ENCODE measurements at regions not wholly inside any gene's neighbourhood (a gene's known extent, or its start where the extent isn't known, plus 50 kb on each side); places are given as distances from the start of the nearest gene placed in this dataset.

DNA sequence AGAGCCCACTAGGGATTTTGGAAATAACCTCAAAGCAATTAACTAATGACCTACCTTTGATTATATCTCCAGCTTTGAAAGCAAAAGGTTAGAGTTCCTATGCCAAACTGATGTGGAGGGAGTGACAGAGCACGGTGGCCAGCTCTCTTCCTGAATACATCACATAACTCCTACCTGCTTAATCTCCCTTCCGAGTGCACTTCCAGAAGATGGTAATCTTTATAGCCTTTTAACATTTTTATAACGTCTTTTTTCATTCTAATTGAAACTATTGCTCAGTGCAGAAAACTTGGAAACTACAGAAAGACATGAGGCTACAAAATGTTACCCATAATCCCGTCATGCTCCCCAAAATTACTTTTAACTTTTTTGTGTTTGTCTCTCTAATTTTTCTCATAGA lies 110.5 kb upstream of the COX10 start:
- no peak overlapping the region for H3K4me3 ChIP-seq (ENCODE audit: low read depth, low read length)
- H3K9ac ChIP-seq (ENCODE audit: low read depth, low read length): no peak overlapping the region
- no peaks in the 10 kb centered on the region for H3K9me3 ChIP-seq (ENCODE audit: control insufficient read depth, insufficient read depth, low read length)
- H3K36me3 ChIP-seq (ENCODE audit: control insufficient read depth, insufficient read depth, low read length): no peaks in the 10 kb centered on the region
- H3K27ac ChIP-seq (ENCODE audit: low read depth, low read length): no peak overlapping the region
- H3K4me1 ChIP-seq (ENCODE audit: control insufficient read depth, insufficient read depth, low read length): no peaks in the 10 kb centered on the region
- no peaks in the 10 kb centered on the region for H3K27me3 ChIP-seq (ENCODE audit: control insufficient read depth, insufficient read depth, low read length)

- H3K27ac ChIP-seq (ENCODE audit: low read depth, low read length): no peak overlapping the region
- no peaks in the 10 kb centered on the region for H3K27me3 ChIP-seq (ENCODE audit: control insufficient read depth, insufficient read depth, low read length)
- no peaks in the 10 kb centered on the region for H3K36me3 ChIP-seq (ENCODE audit: control insufficient read depth, insufficient read depth, low read length)
- no peaks in the 10 kb centered on the region for H3K4me1 ChIP-seq (ENCODE audit: control insufficient read depth, insufficient read depth, low read length)
- H3K9ac ChIP-seq (ENCODE audit: low read depth, low read length): no peak overlapping the region
- no peak overlapping the region for H3K4me3 ChIP-seq (ENCODE audit: low read depth, low read length)
- H3K9me3 ChIP-seq (ENCODE audit: control insufficient read depth, insufficient read depth, low read length): no peaks in the 10 kb centered on the region
Measured at GRCh38 chr17:13961265-13961664, 108.0 kb upstream of the COX10 start.

DNA sequence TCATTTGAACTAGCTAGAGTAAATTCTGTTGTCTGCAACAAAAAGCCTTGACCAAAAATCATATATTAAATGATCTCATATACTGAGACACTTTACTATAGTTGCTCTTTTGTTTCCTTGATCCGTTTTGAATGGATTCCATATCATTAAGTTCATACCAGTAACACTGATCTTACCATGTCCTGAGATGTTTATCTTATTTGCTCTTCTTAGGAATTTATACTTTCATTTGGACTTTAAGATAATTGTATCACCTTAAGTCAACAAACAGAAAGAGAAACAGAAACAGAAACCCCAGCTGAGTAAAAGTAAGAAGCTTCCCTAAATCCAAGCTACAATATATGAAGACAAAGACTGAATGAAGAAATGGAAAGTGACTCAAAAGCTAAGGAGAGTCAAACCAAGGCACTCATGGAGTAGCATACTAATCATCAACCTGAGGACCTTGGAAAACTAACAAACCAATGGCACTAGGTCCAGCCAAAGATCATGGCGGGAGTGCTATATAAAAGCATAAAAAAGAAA lies 106.5 kb upstream of the COX10 start:
- no peaks in the 10 kb centered on the region for H3K36me3 ChIP-seq (ENCODE audit: control insufficient read depth, insufficient read depth, low read length)
- no peak overlapping the region for H3K9ac ChIP-seq (ENCODE audit: low read depth, low read length)
- no peak overlapping the region for H3K4me3 ChIP-seq (ENCODE audit: low read depth, low read length)
- H3K9me3 ChIP-seq (ENCODE audit: control insufficient read depth, insufficient read depth, low read length): no peaks in the 10 kb centered on the region
- H3K27me3 ChIP-seq (ENCODE audit: control insufficient read depth, insufficient read depth, low read length): no peaks in the 10 kb centered on the region
- no peak overlapping the region for H3K27ac ChIP-seq (ENCODE audit: low read depth, low read length)
- H3K4me1 ChIP-seq (ENCODE audit: control insufficient read depth, insufficient read depth, low read length): peaks cover 6% of the 10 kb centered on the region; the same call in 1 of the 2 replicates

DNA sequence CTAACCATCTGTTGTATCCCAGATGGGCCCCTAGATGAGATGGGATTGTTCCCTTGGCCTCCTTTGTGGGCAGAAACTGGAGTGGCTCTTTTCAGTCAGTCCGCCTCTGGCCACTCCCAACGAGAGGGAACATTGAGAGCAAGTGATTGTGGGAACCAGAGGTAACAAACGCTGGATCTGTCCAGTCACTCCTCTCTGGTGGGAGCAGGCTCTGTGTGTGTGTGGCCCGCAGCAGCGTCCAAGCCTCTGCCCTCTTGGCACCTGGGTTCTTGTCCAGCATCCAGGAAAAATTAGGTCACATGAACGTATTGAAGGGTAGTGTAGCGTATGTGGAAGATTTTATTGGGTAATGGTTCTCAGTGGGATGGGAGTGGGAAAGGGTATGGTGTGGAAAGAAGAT lies 101.9 kb upstream of the COX10 start:
- H3K4me1 ChIP-seq (ENCODE audit: control insufficient read depth, insufficient read depth, low read length): peaks cover 21% of the 10 kb centered on the region
- H3K27ac ChIP-seq (ENCODE audit: low read depth, low read length): no peak overlapping the region
- no peak overlapping the region for H3K4me3 ChIP-seq (ENCODE audit: low read depth, low read length)
- no peak overlapping the region for H3K9ac ChIP-seq (ENCODE audit: low read depth, low read length)
- H3K9me3 ChIP-seq (ENCODE audit: control insufficient read depth, insufficient read depth, low read length): no peaks in the 10 kb centered on the region
- no peaks in the 10 kb centered on the region for H3K27me3 ChIP-seq (ENCODE audit: control insufficient read depth, insufficient read depth, low read length)
- H3K36me3 ChIP-seq (ENCODE audit: control insufficient read depth, insufficient read depth, low read length): no peaks in the 10 kb centered on the region

DNA sequence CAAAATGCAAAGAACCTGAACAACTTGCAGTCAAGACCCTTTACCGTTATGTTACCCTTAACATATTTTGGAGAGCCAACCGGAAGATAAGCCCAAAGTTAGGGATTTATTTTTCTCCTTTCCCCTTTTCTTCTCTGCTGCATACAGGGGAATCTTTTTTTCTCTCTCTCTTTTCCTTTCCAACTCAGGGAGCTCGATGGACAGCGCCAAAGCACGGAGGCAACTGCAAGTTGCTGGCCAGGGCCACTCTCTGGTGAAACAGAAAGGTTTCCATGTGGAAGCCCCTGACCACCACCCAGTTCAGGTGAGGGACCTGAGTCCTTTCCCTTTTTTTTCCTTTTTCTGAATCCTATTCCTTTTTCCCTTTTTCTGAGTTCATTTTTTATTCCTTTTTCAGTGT lies 98.8 kb upstream of the COX10 start:
- Histone ChIP-seq H3K4me3 (ENCODE audit: low read depth, low read length) (no peak overlapping the region), H3K27ac (ENCODE audit: low read depth, low read length) (no peak overlapping the region), H3K27me3 (ENCODE audit: control insufficient read depth, insufficient read depth, low read length) (no peaks in the 10 kb centered on the region), H3K9ac (ENCODE audit: low read depth, low read length) (no peak overlapping the region), H3K9me3 (ENCODE audit: control insufficient read depth, insufficient read depth, low read length) (no peaks in the 10 kb centered on the region), H3K4me1 (ENCODE audit: control insufficient read depth, insufficient read depth, low read length) (peaks cover 26% of the 10 kb centered on the region), H3K36me3 (ENCODE audit: control insufficient read depth, insufficient read depth, low read length) (no peaks in the 10 kb centered on the region)

DNA sequence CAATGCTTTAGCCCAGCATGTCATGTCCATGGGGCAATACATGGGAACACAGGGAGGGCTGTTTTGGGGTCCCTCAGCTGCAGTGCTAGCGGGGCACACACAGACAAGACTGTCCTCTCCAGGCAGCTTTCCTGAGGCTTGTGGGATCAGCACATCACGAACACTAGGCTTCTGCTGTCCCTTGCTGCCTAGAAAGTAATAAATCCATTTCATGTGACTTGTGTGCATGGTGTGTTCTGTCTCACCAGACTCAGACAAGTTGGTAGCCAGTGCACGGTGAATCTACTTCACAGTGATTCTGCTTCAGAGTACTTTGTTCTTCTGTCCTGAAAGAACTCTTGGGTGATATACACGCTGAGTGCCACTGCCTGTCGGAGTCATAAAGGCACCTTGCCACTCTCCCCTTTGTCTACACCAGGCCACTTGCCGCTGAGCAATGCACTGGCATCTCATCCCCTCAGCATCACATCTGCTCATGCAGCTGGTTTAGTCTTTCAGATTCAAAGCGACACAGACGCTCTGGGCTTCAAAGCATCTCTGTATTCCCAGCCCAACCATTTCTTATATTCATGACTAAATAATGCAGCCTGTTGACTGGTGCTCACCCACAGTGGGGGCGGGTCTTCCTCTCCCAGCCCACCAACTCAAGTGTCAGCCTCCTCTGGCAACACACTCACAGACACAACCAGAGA lies 95.2 kb upstream of the COX10 start:
- H3K36me3 ChIP-seq (ENCODE audit: control insufficient read depth, insufficient read depth, low read length): no peaks in the 10 kb centered on the region
- no peak overlapping the region for H3K9ac ChIP-seq (ENCODE audit: low read depth, low read length)
- no peaks in the 10 kb centered on the region for H3K9me3 ChIP-seq (ENCODE audit: control insufficient read depth, insufficient read depth, low read length)
- peaks cover 36% of the 10 kb centered on the region for H3K4me1 ChIP-seq (ENCODE audit: control insufficient read depth, insufficient read depth, low read length)
- no peaks in the 10 kb centered on the region for H3K27me3 ChIP-seq (ENCODE audit: control insufficient read depth, insufficient read depth, low read length)
- no peak overlapping the region for H3K4me3 ChIP-seq (ENCODE audit: low read depth, low read length)
- H3K27ac ChIP-seq (ENCODE audit: low read depth, low read length): no peak overlapping the region

DNA sequence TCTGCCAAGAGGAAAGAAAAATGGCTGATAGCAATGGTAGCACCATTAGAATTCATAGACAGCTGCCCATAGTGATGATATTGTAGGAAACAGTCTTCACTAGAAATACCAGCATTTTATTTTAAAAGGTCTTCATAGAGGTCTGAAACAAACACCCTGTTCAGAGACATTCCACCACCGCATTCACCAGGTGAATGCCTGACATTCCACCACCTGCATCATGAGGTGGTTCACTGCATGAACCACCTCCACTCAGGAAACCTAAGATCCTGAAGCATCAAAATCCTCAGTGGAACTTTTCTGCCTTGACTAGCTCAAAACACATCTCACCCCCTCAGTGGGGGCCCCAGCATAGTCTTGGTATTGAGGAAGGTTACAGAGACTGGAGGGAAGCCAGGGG lies 91.5 kb upstream of the COX10 start:
- H3K36me3 ChIP-seq (ENCODE audit: control insufficient read depth, insufficient read depth, low read length): no peaks in the 10 kb centered on the region
- H3K9ac ChIP-seq (ENCODE audit: low read depth, low read length): no peak overlapping the region
- no peak overlapping the region for H3K4me3 ChIP-seq (ENCODE audit: low read depth, low read length)
- H3K27ac ChIP-seq (ENCODE audit: low read depth, low read length): no peak overlapping the region
- H3K9me3 ChIP-seq (ENCODE audit: control insufficient read depth, insufficient read depth, low read length): no peaks in the 10 kb centered on the region
- no peaks in the 10 kb centered on the region for H3K27me3 ChIP-seq (ENCODE audit: control insufficient read depth, insufficient read depth, low read length)
- H3K4me1 ChIP-seq (ENCODE audit: control insufficient read depth, insufficient read depth, low read length): peaks cover 21% of the 10 kb centered on the region

DNA sequence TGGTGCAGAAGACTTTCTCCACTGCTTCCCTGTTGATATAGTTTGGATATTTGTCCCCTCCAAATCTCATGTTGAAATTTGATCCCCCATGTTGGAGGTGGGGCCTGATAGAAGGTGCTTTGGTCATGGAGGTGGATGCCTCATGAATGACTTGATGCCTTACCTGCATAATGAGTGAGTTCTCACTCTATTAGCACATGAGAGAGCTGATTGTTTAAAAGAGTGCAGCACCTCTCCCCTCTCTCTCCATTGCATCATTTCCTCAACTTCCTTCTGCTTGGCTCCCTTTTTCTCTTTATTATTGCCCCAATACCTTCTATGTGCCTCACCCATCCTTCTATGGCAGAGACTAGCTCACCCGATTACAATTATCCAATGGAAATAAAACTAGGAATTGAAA lies 90.8 kb upstream of the COX10 start:
- H3K9ac ChIP-seq (ENCODE audit: low read depth, low read length): no peak overlapping the region
- peak overlapping the region; percentile 50 for H3K27ac ChIP-seq (ENCODE audit: low read depth, low read length)
- no peak overlapping the region for H3K4me3 ChIP-seq (ENCODE audit: low read depth, low read length)
- no peaks in the 10 kb centered on the region for H3K27me3 ChIP-seq (ENCODE audit: control insufficient read depth, insufficient read depth, low read length)
- no peaks in the 10 kb centered on the region for H3K9me3 ChIP-seq (ENCODE audit: control insufficient read depth, insufficient read depth, low read length)
- peaks cover 21% of the 10 kb centered on the region for H3K4me1 ChIP-seq (ENCODE audit: control insufficient read depth, insufficient read depth, low read length)
- no peaks in the 10 kb centered on the region for H3K36me3 ChIP-seq (ENCODE audit: control insufficient read depth, insufficient read depth, low read length)

DNA sequence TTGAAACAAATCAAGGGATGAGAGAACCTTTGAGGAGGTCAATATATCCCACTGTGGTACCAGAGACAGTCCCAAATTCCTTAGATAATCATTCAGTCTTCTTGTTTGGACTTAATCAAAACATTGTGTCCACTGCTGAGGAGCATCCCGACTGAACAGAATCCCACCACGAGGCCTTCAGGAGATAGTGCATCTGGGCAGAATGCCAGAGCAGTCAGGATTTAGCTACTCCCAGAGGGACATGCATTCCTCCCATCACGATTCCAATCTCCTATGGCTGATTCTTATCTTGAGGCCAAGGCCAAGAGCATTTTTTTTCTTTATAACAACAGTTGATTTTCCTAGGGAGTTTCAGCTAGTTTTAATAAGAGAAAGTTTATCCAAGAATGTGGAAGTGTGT lies 87.4 kb upstream of the COX10 start:
- Histone ChIP-seq H3K9me3 (ENCODE audit: control insufficient read depth, insufficient read depth, low read length) (no peaks in the 10 kb centered on the region), H3K36me3 (ENCODE audit: control insufficient read depth, insufficient read depth, low read length) (no peaks in the 10 kb centered on the region), H3K4me1 (ENCODE audit: control insufficient read depth, insufficient read depth, low read length) (peaks cover 20% of the 10 kb centered on the region), H3K4me3 (ENCODE audit: low read depth, low read length) (no peak overlapping the region), H3K27ac (ENCODE audit: low read depth, low read length) (no peak overlapping the region), H3K27me3 (ENCODE audit: control insufficient read depth, insufficient read depth, low read length) (no peaks in the 10 kb centered on the region), H3K9ac (ENCODE audit: low read depth, low read length) (no peak overlapping the region)

DNA sequence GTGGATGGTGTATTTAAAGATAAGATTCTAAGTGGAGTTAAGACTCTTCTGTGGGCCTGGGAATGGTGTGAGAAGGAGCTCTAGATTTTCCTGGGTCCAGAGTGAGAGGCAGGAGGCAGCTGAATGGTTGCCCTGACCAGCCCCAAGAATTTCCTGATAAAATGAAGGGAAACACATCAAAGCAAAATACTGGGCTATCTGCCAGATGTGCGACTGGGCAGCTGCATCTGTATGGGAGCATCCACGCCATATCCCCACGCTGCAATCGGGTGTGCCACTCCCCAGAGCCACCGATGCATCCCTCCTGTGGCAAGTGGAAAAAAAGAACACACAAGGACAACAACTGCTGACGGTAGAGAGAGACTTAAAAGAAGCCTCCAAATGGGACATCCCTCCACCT lies 84.3 kb upstream of the COX10 start:
- H3K4me1 ChIP-seq (ENCODE audit: control insufficient read depth, insufficient read depth, low read length): 0 out of 2 replicates have a peak, but pooled peaks cover 3% of the 10 kb centered on the region

DNA sequence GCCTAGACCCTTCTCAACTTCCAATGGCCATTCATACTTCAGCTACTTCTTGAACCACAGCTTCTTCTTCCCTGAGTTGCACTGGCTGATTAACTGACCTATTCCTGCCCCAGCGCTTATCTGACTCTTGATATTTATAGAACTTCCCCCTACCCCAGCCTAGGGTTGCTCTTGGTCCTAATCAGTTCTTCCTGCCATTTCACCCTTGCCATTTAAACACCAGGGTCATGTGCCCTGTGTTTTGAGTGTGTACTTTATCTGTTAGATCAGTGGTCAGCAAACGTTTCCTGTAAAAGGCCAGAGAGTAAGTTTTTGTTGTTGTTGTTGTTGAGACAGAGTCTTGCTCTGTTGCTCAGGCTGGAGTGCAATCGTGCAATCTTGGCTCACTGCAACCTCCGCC lies 82.4 kb upstream of the COX10 start:
- no peak overlapping the region for H3K27ac ChIP-seq (ENCODE audit: low read depth, low read length)
- H3K9ac ChIP-seq (ENCODE audit: low read depth, low read length): no peak overlapping the region
- no peak overlapping the region for H3K4me3 ChIP-seq (ENCODE audit: low read depth, low read length)
- H3K36me3 ChIP-seq (ENCODE audit: control insufficient read depth, insufficient read depth, low read length): no peaks in the 10 kb centered on the region
- H3K4me1 ChIP-seq (ENCODE audit: control insufficient read depth, insufficient read depth, low read length): 0 out of 2 replicates have a peak, but pooled peaks cover 3% of the 10 kb centered on the region
- no peaks in the 10 kb centered on the region for H3K9me3 ChIP-seq (ENCODE audit: control insufficient read depth, insufficient read depth, low read length)
- H3K27me3 ChIP-seq (ENCODE audit: control insufficient read depth, insufficient read depth, low read length): no peaks in the 10 kb centered on the region

More for the DNA sequence above, 84.3 kb upstream of the COX10 start:
- Histone ChIP-seq H3K36me3 (ENCODE audit: control insufficient read depth, insufficient read depth, low read length) (no peaks in the 10 kb centered on the region), H3K27me3 (ENCODE audit: control insufficient read depth, insufficient read depth, low read length) (no peaks in the 10 kb centered on the region), H3K9ac (ENCODE audit: low read depth, low read length) (no peak overlapping the region), H3K27ac (ENCODE audit: low read depth, low read length) (no peak overlapping the region), H3K9me3 (ENCODE audit: control insufficient read depth, insufficient read depth, low read length) (no peaks in the 10 kb centered on the region), H3K4me3 (ENCODE audit: low read depth, low read length) (no peak overlapping the region)
